ENCODE measurements at regions not wholly inside any gene's neighbourhood (a gene's known extent, or its start where the extent isn't known, plus 50 kb on each side); places are given as distances from the start of the nearest gene placed in this dataset.

- TF ChIP-seq MXI1 (IDR thresholded peaks at IDR 0.05; ENCODE audit: low read depth, low read length) = no peak
- no peak for TF ChIP-seq RCOR1 (IDR thresholded peaks at IDR 0.05; ENCODE audit: low read length)
Measured at GRCh38 chr12:5170844-5171243, 127.2 kb downstream of the KCNA5 start.
